Kidney epithelial cell (primary cell): ENCODE measurements at regions not wholly inside any gene's neighbourhood (a gene's known extent, or its start where the extent isn't known, plus 50 kb on each side); places are given as distances from the start of the nearest gene placed in this dataset.

Source experiments
- DNase-seq: peaks from one replicate; pipeline ENCODE4 v3.0.0-alpha.2; 2010; ENCODE audit warnings: low read depth
- H3K27me3 ChIP-seq: 2 replicates; pipeline ENCODE4 v1.6.0; 2011; ENCODE audit warnings: low read length; ENCODE audit not compliant: control insufficient read depth, insufficient read depth
- H3K36me3 ChIP-seq: 2 replicates; pipeline ENCODE4 v1.5.1; 2011; ENCODE audit warnings: low read length; ENCODE audit not compliant: control insufficient read depth, insufficient read depth
- H3K4me3 ChIP-seq: 2 replicates; pipeline ENCODE4 v1.5.1; 2011; ENCODE audit warnings: low read depth, mild to moderate bottlenecking, control low read depth, low read length
- CTCF ChIP-seq: IDR thresholded peaks from 2 replicates; pipeline ENCODE4 v1.5.1; 2011; ENCODE audit warnings: mild to moderate bottlenecking, moderate library complexity, low read length, control low read depth, inconsistent platforms; ENCODE audit not compliant: insufficient read depth, poor library complexity, severe bottlenecking

DNA sequence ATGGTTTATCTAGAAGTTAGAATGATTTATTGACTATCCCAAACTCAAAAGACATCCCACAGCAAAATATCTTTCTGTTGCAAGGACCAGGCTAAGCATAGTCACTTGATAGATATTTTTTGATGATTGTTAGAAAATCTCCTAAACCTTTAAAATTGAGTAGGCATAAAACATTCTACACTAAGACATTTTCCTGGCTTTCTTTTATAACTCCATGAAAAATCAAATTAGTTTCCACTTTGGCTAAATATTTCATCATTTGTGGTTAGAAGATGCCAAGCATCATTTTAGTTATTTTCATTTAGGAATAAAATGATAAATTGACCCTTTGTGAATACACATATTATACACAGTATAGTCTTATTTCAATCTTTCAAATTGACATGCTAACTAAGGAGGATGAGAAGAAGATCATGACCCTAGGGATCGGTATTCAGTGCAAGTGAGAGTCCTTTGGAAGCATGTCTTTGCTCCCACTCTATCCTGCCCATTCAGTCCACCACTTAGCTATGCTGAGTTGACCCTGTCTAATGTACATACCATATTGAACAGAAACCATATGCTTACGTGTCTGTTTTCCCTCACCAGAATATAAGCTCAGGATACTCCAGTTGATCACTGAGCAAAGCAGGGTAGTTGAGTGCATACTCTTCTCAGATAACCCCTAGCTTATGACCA, 136.6 kb upstream of the OTUD4 start:
- H3K27me3 ChIP-seq = no peaks in the 10 kb centered on the region
- no peak for TF ChIP-seq CTCF
- no peak overlapping the region for H3K4me3 ChIP-seq
- H3K36me3 ChIP-seq = no peaks in the 10 kb centered on the region
- no peak for DNase-seq

GRCh38 chr4:145315811-145316225, 135.4 kb upstream of the OTUD4 start:
- H3K36me3 ChIP-seq = no peaks in the 10 kb centered on the region
- TF ChIP-seq CTCF = no peak
- no peaks in the 10 kb centered on the region for H3K27me3 ChIP-seq
- DNase-seq = no peak
- no peak overlapping the region for H3K4me3 ChIP-seq

DNA sequence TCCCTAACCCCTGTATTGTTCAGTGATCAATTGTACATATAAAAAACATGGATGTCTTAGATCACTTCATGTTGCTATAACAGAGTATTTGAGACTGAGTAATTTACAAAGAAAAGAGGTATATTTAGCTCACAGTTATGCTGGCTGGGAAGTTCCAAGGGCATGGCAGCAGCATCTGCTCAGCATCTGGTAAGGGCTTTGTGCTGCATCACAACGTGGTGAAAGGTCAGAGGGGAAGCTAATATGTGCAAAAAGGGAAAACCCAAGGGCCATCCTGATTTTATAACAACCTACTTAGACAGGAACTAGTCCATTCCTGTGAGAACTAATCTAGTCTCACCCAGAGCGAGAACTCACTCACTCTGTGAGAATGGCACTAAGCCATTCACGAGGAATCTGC, 128.2 kb upstream of the OTUD4 start:
- Histone ChIP-seq H3K36me3 (no peaks in the 10 kb centered on the region), H3K27me3 (no peaks in the 10 kb centered on the region), H3K4me3 (no peak overlapping the region)
- no peak for DNase-seq
- no peak for TF ChIP-seq CTCF

- Histone ChIP-seq H3K27me3 (no peaks in the 10 kb centered on the region), H3K36me3 (no peaks in the 10 kb centered on the region), H3K4me3 (no peak overlapping the region)
- DNase-seq = no peak
- no peak for TF ChIP-seq CTCF
Observed at GRCh38 chr4:145307763-145308430, 127.5 kb upstream of the OTUD4 start.

- no peaks in the 10 kb centered on the region for H3K36me3 ChIP-seq
- DNase-seq = no peak
- H3K27me3 ChIP-seq = no peaks in the 10 kb centered on the region
- no peak for TF ChIP-seq CTCF
- no peak overlapping the region for H3K4me3 ChIP-seq
Observed at GRCh38 chr4:145307120-145307519, 126.7 kb upstream of the OTUD4 start.

DNA sequence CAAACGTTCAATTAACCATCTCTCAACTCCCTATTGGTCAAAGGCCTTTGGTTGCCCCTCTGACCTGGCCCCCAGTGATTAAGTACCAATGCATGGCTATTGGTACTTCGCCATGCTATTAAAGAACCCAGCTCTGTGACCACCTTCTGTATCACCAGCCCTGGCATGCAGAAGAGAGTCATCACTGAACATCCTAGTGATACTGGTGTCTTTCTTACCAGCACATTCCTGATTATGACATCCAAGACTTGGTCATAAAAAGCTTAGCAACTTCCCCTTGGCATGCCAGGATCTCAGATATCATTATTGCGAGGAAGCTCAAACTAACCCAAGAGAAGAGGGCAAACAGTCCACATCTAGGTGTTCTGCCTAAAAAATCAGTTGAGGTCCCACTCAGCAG, 122.3 kb upstream of the OTUD4 start:
- Histone ChIP-seq H3K4me3 (no peak overlapping the region), H3K36me3 (no peaks in the 10 kb centered on the region), H3K27me3 (no peaks in the 10 kb centered on the region)
- no peak for DNase-seq
- no peak for TF ChIP-seq CTCF
